Panc1 (cell line): ENCODE measurements at regions not wholly inside any gene's neighbourhood (a gene's known extent, or its start where the extent isn't known, plus 50 kb on each side); places are given as distances from the start of the nearest gene placed in this dataset.
A peak's percentile ranks its signal among the peaks of the same experiment; 100 is the strongest.

Experiments
- ATAC-seq: fragments of 200-7000 bp; cut with Tn5 transposase; 2 replicates; pipeline ENCODE4 v1.9.1; 2020; ENCODE audit warnings: mild to moderate bottlenecking, moderate library complexity
- BruUV-seq: library from RNA; stranded (reverse); fragments of 400-500 nt; replicated peaks from 2 replicates; lab custom pipeline; 2021; lab: Mats Ljungman, UMichigan
- CTCF ChIA-PET: fragments of 300-600 bp; sonication (Branson Sonifier 250); formaldehyde crosslinking; loops from one replicate; lab custom pipeline; 2022; ENCODE audit warnings: antibody characterized with exemption; lab: Charles Lee
- POLR2A ChIA-PET: fragments of 300-600 bp; sonication (Branson Sonifier 250); formaldehyde crosslinking; loops from one replicate; lab custom pipeline; 2022; ENCODE audit warnings: antibody characterized with exemption; lab: Charles Lee
- DNase-seq: peaks from one replicate; pipeline ENCODE4 v3.0.0-alpha.2; 2010; ENCODE audit warnings: low read depth, low spot score
- H3K27ac ChIP-seq: 2 replicates; pipeline ENCODE4 v1.5.1; 2011; ENCODE audit warnings: mild to moderate bottlenecking, low read length, inconsistent platforms
- H3K27me3 ChIP-seq: fragments of 200-500 bp; sonication (Bioruptor generic); 2 replicates; pipeline ENCODE4 v1.6.0; 2014; ENCODE audit warnings: low read length, inconsistent platforms; ENCODE audit not compliant: control insufficient read depth, insufficient read depth
- H3K36me3 ChIP-seq: fragments of 200-500 bp; sonication (Bioruptor generic); 2 replicates; pipeline ENCODE4 v1.5.1; 2014; ENCODE audit warnings: inconsistent platforms, mild to moderate bottlenecking, low read length, moderate library complexity; ENCODE audit not compliant: control insufficient read depth, insufficient read depth
- H3K4me1 ChIP-seq: 2 replicates; pipeline ENCODE4 v1.5.1; 2011; ENCODE audit warnings: inconsistent platforms, mild to moderate bottlenecking, low read length, moderate library complexity; ENCODE audit not compliant: control insufficient read depth, insufficient read depth
- H3K4me3 ChIP-seq, 2 experiments: 2 replicates each; pipeline ENCODE4 v1.5.1; 2011 to 2012; ENCODE audit warnings: low read depth in 2 of 2, low read length in 2 of 2, mild to moderate bottlenecking in 2 of 2, inconsistent platforms in 1 of 2, moderate library complexity in 1 of 2
- H3K9me3 ChIP-seq: fragments of 200-500 bp; sonication (Bioruptor generic); 2 replicates; pipeline ENCODE4 v1.5.1; 2014; ENCODE audit warnings: low read depth, mild to moderate bottlenecking, inconsistent platforms, low read length, moderate library complexity; ENCODE audit not compliant: control insufficient read depth, insufficient read depth
- POLR2AphosphoS5 ChIP-seq: IDR thresholded peaks from 2 replicates; pipeline ENCODE4 v1.6.1; 2012; ENCODE audit warnings: mild to moderate bottlenecking, low read depth, low read length, moderate library complexity
- SIN3A ChIP-seq: IDR thresholded peaks from 2 replicates; pipeline ENCODE4 v1.6.1; 2012; ENCODE audit warnings: low read depth, mild to moderate bottlenecking, low read length, moderate library complexity, borderline replicate concordance; ENCODE audit not compliant: insufficient read depth
- TCF7L2 ChIP-seq: IDR thresholded peaks from 2 replicates; pipeline ENCODE4 v1.6.1; 2011; ENCODE audit warnings: mild to moderate bottlenecking, low read depth, low read length, inconsistent platforms
- in situ Hi-C: cut with HindIII; loops from 2 replicates; pipeline ENCODE4 v1.10.0; 2016; ENCODE audit warnings: low sequenced_read_pairs, low pct_unique_long_range_greater_than_20kb
- intact Hi-C: fragments of 100-400 bp; cut with micrococcal nuclease; formaldehyde crosslinking; loops from one replicate; pipeline ENCODE4 v1.10.0; 2022; ENCODE audit not compliant: unreplicated experiment
- TF ChIP-seq, protein P1 (sequence below), 2 experiments: IDR thresholded peaks; 2 replicates each; pipeline ENCODE4 v1.6.1; 2011 to 2012; ENCODE audit warnings: low read depth in 2 of 2, control low read depth in 1 of 2, low read length in 1 of 2, mild to moderate bottlenecking in 1 of 2, moderate library complexity in 1 of 2; ENCODE audit not compliant: insufficient read depth in 1 of 2
- TF ChIP-seq, protein P2 (sequence below): fragments of 450-650 bp; IDR thresholded peaks from 2 replicates; pipeline ENCODE4 v1.5.1; 2017; ENCODE audit warnings: mild to moderate bottlenecking

DNA sequence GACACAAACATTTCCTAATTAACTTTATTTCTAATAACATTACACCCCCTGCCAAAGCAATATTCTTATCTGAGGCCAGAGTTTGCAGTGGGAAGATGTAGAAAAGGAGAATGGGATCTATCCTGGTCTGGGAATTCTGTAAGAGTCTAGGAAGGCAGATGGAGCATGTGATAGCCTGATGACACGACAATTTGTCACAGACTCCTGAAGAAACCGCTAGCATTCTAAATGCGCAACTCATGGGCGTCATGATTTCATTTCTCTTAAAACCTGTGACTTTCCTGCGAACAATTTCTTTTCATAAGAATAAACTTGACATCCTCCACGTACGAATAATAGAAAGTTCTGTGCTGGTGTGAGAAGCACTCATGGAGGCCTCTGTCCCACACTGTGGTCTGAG is 72.9 kb upstream of the ATP10A start:
- H3K27ac ChIP-seq, result no peak overlapping the region
- in situ Hi-C loops (no loop called here), intact Hi-C loops (no loop called here)
- ChIA-PET POLR2A (no interaction called here), CTCF (no interaction called here)
- no peaks in the 10 kb centered on the region for H3K9me3 ChIP-seq
- H3K4me3 ChIP-seq, result no peak overlapping the region
- no peaks in the 10 kb centered on the region for H3K4me1 ChIP-seq
- no peaks in the 10 kb centered on the region for H3K27me3 ChIP-seq
- TF ChIP-seq, protein P1, sequence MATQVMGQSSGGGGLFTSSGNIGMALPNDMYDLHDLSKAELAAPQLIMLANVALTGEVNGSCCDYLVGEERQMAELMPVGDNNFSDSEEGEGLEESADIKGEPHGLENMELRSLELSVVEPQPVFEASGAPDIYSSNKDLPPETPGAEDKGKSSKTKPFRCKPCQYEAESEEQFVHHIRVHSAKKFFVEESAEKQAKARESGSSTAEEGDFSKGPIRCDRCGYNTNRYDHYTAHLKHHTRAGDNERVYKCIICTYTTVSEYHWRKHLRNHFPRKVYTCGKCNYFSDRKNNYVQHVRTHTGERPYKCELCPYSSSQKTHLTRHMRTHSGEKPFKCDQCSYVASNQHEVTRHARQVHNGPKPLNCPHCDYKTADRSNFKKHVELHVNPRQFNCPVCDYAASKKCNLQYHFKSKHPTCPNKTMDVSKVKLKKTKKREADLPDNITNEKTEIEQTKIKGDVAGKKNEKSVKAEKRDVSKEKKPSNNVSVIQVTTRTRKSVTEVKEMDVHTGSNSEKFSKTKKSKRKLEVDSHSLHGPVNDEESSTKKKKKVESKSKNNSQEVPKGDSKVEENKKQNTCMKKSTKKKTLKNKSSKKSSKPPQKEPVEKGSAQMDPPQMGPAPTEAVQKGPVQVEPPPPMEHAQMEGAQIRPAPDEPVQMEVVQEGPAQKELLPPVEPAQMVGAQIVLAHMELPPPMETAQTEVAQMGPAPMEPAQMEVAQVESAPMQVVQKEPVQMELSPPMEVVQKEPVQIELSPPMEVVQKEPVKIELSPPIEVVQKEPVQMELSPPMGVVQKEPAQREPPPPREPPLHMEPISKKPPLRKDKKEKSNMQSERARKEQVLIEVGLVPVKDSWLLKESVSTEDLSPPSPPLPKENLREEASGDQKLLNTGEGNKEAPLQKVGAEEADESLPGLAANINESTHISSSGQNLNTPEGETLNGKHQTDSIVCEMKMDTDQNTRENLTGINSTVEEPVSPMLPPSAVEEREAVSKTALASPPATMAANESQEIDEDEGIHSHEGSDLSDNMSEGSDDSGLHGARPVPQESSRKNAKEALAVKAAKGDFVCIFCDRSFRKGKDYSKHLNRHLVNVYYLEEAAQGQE (IDR thresholded peaks at IDR 0.05; ENCODE audit: insufficient read depth in 1 of 2, low read depth in 2 of 2, low read length in 1 of 2), result no peak
- TF ChIP-seq SIN3A (no peak), TCF7L2 (no peak), POLR2AphosphoS5 (no peak)
- TF ChIP-seq, protein P2, sequence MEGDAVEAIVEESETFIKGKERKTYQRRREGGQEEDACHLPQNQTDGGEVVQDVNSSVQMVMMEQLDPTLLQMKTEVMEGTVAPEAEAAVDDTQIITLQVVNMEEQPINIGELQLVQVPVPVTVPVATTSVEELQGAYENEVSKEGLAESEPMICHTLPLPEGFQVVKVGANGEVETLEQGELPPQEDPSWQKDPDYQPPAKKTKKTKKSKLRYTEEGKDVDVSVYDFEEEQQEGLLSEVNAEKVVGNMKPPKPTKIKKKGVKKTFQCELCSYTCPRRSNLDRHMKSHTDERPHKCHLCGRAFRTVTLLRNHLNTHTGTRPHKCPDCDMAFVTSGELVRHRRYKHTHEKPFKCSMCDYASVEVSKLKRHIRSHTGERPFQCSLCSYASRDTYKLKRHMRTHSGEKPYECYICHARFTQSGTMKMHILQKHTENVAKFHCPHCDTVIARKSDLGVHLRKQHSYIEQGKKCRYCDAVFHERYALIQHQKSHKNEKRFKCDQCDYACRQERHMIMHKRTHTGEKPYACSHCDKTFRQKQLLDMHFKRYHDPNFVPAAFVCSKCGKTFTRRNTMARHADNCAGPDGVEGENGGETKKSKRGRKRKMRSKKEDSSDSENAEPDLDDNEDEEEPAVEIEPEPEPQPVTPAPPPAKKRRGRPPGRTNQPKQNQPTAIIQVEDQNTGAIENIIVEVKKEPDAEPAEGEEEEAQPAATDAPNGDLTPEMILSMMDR, result no peak
- no TSS peak for BruUV-seq
- no peaks in the 10 kb centered on the region for H3K36me3 ChIP-seq
- DNase-seq (no peak), ATAC-seq (no peak)

DNA sequence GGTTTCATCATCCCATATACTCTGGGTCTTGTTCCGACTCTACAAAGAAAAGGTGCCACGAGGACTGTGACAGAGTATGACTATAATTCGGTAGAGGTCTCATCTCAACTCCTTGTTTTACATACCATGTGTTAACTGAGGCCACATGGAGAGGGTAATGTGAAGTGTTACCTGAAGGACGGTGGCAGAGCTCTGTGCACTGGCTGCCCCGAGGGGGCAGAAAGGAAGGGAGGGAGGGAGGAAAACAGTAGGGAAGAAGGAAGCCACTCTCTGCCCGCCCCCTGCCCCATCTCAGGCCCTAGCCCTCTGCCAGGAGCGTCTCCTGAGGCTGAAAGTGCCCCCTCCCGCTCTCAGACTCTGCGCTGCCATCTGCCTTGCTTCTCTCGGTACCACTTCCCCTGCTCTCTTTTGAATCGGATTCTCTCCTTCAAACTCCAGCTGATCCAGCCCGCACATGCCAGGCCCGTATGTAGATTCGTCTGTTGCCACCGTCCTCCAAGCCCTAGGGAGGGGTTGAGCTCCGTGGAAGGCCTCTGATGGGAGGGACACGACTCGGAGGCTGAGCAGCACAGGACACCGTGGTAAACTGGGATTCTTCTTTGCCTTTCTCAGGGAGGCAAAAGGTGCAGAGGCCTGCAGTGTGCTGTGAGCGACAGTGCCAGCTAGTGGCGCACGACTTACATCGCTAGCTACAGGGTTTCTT is 70.5 kb upstream of the ATP10A start:
- Histone ChIP-seq H3K9me3 (no peaks in the 10 kb centered on the region; the same call in 1 of the 2 replicates), H3K36me3 (no peaks in the 10 kb centered on the region), H3K4me1 (no peaks in the 10 kb centered on the region), H3K27me3 (no peaks in the 10 kb centered on the region), H3K4me3 (peak overlapping the region in 1 of 2 experiments; percentile 19; a peak in 2 of 4 replicates), H3K27ac (no peak overlapping the region)
- ChIA-PET POLR2A (no interaction called here), CTCF (interaction anchor here (0.6 to 1.0 kb wide), 6 partner anchors 10 to 363 kb away, joined by 3 to 6 read pairs (median 4); no protein-coding TSS in a partner anchor)
- in situ Hi-C loops, result no loop called here
- no TSS peak for BruUV-seq
- intact Hi-C loops, result no loop called here
- peak; percentile 50 for DNase-seq
- TF ChIP-seq, protein P2, result peak; percentile 91
- no peak for TF ChIP-seq POLR2AphosphoS5
- peak; percentile 89 for ATAC-seq
